MM.1S (cell line): ENCODE measurements at regions not wholly inside any gene's neighbourhood (a gene's known extent, or its start where the extent isn't known, plus 50 kb on each side); places are given as distances from the start of the nearest gene placed in this dataset.

Experiments
- DNase-seq: peaks from one replicate; pipeline ENCODE4 v3.0.0-alpha.2; 2015
- H2AFZ ChIP-seq: fragments of 300-600 bp; sonication (generic); 2 replicates; pipeline ENCODE4 v1.6.0; 2016; ENCODE audit warnings: antibody characterized with exemption, low read length
- H3F3A ChIP-seq: fragments of 300-600 bp; sonication (generic); 2 replicates; pipeline ENCODE4 v1.6.1; 2016; ENCODE audit warnings: mild to moderate bottlenecking, antibody characterized with exemption, low read length, moderate library complexity, mixed read lengths; ENCODE audit not compliant: insufficient read depth
- H3K27ac ChIP-seq: fragments of 300-600 bp; sonication (generic); 2 replicates; pipeline ENCODE4 v1.5.1; 2016; ENCODE audit warnings: mild to moderate bottlenecking, low read length
- H3K27me3 ChIP-seq: fragments of 300-600 bp; sonication (generic); replicated peaks from 2 replicates; pipeline ENCODE4 v1.6.0; 2016; ENCODE audit warnings: low read length; ENCODE audit not compliant: insufficient read depth
- H3K36me3 ChIP-seq: fragments of 300-600 bp; sonication (generic); replicated peaks from 2 replicates; pipeline ENCODE4 v1.6.1; 2016; ENCODE audit warnings: mild to moderate bottlenecking, low read length, mixed read lengths; ENCODE audit not compliant: insufficient read depth
- H3K4me1 ChIP-seq: fragments of 300-600 bp; sonication (generic); 2 replicates; pipeline ENCODE4 v1.6.1; 2016; ENCODE audit warnings: low read length, mixed read lengths
- H3K4me2 ChIP-seq: fragments of 300-600 bp; sonication (generic); 2 replicates; pipeline ENCODE4 v1.6.0; 2016; ENCODE audit warnings: low read depth, low read length
- H3K4me3 ChIP-seq: fragments of 300-600 bp; sonication (generic); 2 replicates; pipeline ENCODE4 v1.5.1; 2016; ENCODE audit warnings: low read length, mixed read lengths
- H3K79me2 ChIP-seq: fragments of 300-600 bp; sonication (generic); 2 replicates; pipeline ENCODE4 v1.6.1; 2016; ENCODE audit warnings: mixed run types, low read length, mixed read lengths
- H3K9ac ChIP-seq: fragments of 300-600 bp; sonication (generic); 2 replicates; pipeline ENCODE4 v1.6.1; 2016; ENCODE audit warnings: low read length, mixed read lengths
- H3K9me2 ChIP-seq: fragments of 300-600 bp; sonication (generic); replicated peaks from 2 replicates; pipeline ENCODE4 v1.6.1; 2016; ENCODE audit warnings: mild to moderate bottlenecking, low read length, mixed read lengths; ENCODE audit not compliant: insufficient read depth
- H3K9me3 ChIP-seq: fragments of 300-600 bp; sonication (generic); replicated peaks from 2 replicates; pipeline ENCODE4 v1.6.1; 2016; ENCODE audit warnings: mild to moderate bottlenecking, low read length, mixed read lengths; ENCODE audit not compliant: insufficient read depth
- H4K20me1 ChIP-seq: fragments of 300-600 bp; sonication (generic); 2 replicates; pipeline ENCODE4 v1.6.1; 2016; ENCODE audit warnings: mild to moderate bottlenecking, low read length, moderate library complexity, mixed read lengths; ENCODE audit not compliant: insufficient read depth
- CTCF ChIP-seq: fragments of 300-600 bp; sonication (generic); IDR thresholded peaks from 2 replicates; pipeline ENCODE4 v1.5.1; 2016; ENCODE audit warnings: antibody characterized with exemption, low read length, mixed read lengths
- EZH2 ChIP-seq: fragments of 300-600 bp; sonication (generic); optimal IDR thresholded peaks from 2 replicates; pipeline ENCODE3; 2017; ENCODE audit warnings: low read depth, mild to moderate bottlenecking, antibody characterized with exemption, low read length, mixed read lengths
- EZH2phosphoT487 ChIP-seq: fragments of 300-600 bp; sonication (generic); IDR thresholded peaks from 2 replicates; pipeline ENCODE4 v1.6.1; 2018; ENCODE audit warnings: antibody characterized with exemption, low read length

- Histone ChIP-seq H4K20me1 (no peaks in the 10 kb centered on the region), H2AFZ (no peak overlapping the region), H3K27me3 (no peaks in the 10 kb centered on the region), H3K4me2 (no peak overlapping the region), H3F3A (no peaks in the 10 kb centered on the region), H3K79me2 (no peaks in the 10 kb centered on the region), H3K9me2 (no peaks in the 10 kb centered on the region), H3K36me3 (no peaks in the 10 kb centered on the region), H3K9ac (no peak overlapping the region), H3K27ac (no peak overlapping the region), H3K9me3 (no peaks in the 10 kb centered on the region), H3K4me1 (no peaks in the 10 kb centered on the region), H3K4me3 (no peak overlapping the region)
- TF ChIP-seq CTCF (no peak), EZH2phosphoT487 (no peak), EZH2 (no peak)
- no peak for DNase-seq
Measured at GRCh38 chr9:107868186-107868585, 378.6 kb upstream of the KLF4 start.

GRCh38 chr9:107867738-107868137 is 378.2 kb upstream of the KLF4 start:
- no peaks in the 10 kb centered on the region for H3F3A ChIP-seq
- no peaks in the 10 kb centered on the region for H3K27me3 ChIP-seq
- H2AFZ ChIP-seq: no peak overlapping the region
- no peaks in the 10 kb centered on the region for H3K36me3 ChIP-seq
- TF ChIP-seq EZH2 (no peak), EZH2phosphoT487 (no peak), CTCF (no peak)
- no peaks in the 10 kb centered on the region for H3K79me2 ChIP-seq
- no peaks in the 10 kb centered on the region for H3K9me2 ChIP-seq
- no peaks in the 10 kb centered on the region for H3K9me3 ChIP-seq
- no peak overlapping the region for H3K27ac ChIP-seq
- H3K4me2 ChIP-seq: no peak overlapping the region
- no peak for DNase-seq
- H4K20me1 ChIP-seq: no peaks in the 10 kb centered on the region
- no peak overlapping the region for H3K4me3 ChIP-seq
- no peaks in the 10 kb centered on the region for H3K4me1 ChIP-seq
- no peak overlapping the region for H3K9ac ChIP-seq

GRCh38 chr9:107866711-107867311 is 377.2 kb upstream of the KLF4 start:
- Histone ChIP-seq H3F3A (no peaks in the 10 kb centered on the region), H4K20me1 (no peaks in the 10 kb centered on the region), H3K9me3 (no peaks in the 10 kb centered on the region), H3K4me1 (no peaks in the 10 kb centered on the region), H3K9me2 (no peaks in the 10 kb centered on the region), H3K4me3 (no peak overlapping the region), H3K36me3 (no peaks in the 10 kb centered on the region), H3K79me2 (no peaks in the 10 kb centered on the region), H3K4me2 (no peak overlapping the region), H3K27me3 (no peaks in the 10 kb centered on the region), H2AFZ (no peak overlapping the region), H3K27ac (no peak overlapping the region), H3K9ac (no peak overlapping the region)
- no peak for DNase-seq
- TF ChIP-seq EZH2 (no peak), CTCF (no peak), EZH2phosphoT487 (no peak)
